HG02938 (cell line): ENCODE measurements at regions not wholly inside any gene's neighbourhood (a gene's known extent, or its start where the extent isn't known, plus 50 kb on each side); places are given as distances from the start of the nearest gene placed in this dataset.
"Not testable (repeated sequence)": the region's sequence is repeated elsewhere in the genome, so short reads cannot be mapped to it uniquely, and the experiment has no call there.

Experiments
- ATAC-seq: cut with Tn5 transposase; IDR thresholded peaks from one replicate; pipeline ENCODE4 v1.9.1; 2021; ENCODE audit warnings: mild to moderate bottlenecking, moderate library complexity; ENCODE audit not compliant: unreplicated experiment

DNA sequence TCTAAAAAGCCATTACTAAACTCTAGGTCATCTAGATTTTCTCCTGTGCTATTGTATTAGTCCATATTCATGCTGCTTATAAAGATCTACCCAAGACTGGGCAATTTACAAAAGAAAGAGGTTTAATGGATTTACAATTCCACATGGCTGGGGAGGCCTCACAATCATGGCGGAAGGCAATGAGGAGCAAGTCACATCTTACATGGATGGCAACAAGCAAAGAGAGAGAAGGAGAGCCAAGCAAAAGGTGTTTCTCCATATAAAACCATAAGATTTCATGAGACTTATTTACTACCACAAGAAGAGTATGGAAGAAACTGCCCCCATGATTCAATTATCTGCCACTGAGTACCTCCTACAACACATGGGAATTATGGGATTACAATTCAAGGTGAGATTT lies 69.6 kb upstream of the CCDC6 start:
- ATAC-seq = not testable (repeated sequence)

DNA sequence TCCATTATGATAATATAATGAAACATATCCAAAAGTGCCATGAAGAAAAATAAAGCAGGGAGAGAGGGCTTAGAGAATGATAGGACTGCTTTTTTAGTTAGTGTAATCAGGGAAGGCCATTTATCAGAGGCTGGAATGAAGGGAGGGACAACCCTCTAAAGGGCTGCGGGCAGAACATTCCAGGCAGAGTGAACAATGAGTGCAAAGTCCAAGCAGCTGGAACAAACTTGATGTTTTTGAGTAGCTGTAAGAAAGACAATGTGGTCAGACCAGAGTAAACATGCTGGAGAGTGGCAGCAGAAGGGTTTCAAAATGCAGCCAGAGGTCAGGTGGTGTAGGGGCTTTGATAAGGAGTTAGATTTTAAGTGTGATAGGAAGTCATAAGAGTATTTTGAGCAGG lies 65.6 kb upstream of the CCDC6 start:
- no peak for ATAC-seq

DNA sequence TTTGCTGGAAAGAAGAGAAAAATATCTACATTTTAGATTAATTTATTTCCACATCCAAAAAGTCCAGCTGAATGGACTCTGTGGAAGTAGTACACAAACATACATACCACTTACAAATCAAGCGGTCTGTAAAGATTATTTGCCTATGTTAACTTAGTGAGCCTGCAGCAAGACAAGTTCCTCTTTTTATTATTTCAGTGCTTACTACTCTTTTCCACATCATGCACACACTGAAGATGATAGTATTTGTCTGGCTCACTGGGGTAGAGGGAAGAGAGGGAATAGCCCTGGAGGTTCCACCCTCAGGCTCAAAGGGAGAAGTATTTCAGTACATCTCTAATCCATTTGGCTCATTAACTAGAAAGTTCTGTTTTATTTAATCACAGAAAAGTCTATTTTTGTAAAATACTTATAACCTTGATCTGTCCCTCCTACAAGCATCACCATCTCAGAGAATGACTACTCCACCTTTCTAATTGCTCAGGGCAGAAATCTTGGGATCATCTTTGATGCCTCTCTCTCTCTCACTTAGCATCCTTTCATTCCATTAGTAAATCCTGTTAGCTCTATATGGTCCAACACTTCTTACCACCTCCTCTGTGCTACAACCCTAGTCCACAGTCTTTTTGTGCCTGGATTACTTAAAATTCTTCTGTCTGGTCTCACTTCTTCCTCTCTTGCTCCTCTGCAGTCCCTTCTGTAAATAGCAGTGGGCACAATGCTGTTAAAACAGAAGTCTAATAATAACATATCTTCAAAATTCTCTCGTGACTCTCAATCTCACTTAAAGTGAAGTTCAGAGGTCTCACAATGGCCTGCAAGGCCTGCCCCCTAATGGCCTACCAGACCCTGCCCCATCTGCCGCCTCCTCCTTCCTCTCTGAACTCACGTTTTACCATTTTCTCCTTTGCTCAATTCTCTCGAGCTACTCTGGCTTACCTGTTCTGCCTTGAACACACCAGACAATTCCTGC lies 64.3 kb upstream of the CCDC6 start:
- ATAC-seq = peak; percentile 82

DNA sequence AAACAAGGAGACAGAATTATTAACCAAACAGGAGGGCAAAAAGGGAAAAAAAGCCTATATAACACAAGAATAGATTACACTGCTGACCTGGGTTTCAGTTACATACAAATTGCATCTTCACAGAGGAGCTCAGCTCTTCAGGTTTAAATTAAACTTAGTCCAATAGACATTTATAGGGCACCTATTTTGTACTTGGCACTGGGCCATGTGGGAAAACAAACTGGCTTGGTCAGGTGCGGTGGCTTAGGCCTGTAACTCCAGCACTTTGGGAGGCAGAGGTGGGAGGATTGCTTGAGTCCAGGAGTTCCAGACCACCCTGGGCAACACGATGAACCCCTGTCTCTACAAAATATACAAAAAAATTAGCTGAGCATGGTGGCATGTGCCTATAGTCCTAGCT lies 62.3 kb upstream of the CCDC6 start:
- ATAC-seq = no peak

DNA sequence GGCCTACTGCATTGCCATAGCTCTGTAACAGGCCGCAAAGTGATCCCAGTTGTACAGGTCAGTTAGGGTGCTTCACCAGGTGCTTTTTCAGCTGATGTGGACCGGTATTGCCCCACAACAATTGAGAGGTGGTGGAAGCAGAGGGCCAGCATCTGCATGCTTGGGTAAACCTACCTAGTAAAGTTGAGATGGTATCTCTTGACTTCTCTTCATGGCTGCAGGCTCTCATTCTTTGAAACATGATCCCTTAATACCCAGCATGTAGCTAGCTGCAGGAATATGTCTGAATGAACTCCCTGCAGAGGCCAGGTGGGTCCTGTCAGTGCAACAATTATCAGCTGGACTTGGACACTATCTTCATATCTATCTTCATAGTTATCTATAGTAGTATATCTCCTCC lies 60.7 kb upstream of the CCDC6 start:
- no peak for ATAC-seq

DNA sequence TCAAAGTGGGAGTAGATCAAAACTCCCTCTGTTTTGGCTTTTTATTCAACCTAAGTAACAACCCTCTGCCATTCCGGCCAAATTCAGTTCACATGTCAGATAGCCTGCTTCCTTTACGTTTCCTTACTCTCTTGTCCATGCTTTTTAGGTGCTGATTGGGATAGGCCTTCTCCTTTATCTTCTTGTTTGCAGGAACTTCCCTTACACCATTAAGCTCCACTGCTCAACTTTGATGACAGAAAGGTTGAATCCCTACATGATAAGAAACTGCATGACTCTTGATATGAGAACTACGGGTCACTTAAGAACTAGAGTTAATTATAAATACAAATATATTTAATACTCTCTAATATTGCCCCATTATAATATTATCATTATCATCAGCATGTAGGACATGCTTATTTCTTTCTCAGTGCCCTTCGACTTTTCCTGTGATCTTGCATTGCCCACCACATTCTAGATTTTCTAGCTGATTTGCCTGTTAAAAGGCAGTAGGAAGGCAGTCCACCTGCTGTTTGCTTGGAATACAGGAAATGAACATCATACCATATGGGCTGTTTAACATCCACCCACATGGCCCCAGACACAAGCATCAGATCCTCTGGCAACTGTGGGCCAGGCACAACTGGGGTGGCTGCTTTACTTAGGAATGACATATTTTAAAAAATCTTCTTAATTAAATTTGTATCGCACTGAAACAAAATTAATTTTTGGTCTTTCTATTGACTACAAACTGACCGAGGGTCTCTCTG lies 59.7 kb upstream of the CCDC6 start:
- ATAC-seq = no peak

DNA sequence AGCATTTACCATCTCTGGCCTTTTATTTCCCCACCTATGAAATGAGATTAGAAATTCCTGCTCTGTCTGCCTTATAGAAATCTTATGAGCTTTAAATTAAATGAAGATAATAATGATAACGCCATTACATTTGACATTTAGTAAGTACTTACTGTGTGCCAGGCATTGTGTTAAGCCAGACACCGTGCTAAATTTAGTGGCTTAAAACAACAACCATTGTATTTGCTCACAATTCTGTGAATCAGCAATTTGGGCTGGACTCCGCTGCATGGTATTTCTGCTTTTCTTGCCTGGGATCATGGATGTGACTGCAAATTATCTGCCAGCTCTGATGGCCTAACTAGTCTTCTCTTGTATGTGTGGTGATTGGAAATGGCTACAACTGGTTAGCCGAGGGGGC lies 56.4 kb upstream of the CCDC6 start:
- ATAC-seq = no peak

DNA sequence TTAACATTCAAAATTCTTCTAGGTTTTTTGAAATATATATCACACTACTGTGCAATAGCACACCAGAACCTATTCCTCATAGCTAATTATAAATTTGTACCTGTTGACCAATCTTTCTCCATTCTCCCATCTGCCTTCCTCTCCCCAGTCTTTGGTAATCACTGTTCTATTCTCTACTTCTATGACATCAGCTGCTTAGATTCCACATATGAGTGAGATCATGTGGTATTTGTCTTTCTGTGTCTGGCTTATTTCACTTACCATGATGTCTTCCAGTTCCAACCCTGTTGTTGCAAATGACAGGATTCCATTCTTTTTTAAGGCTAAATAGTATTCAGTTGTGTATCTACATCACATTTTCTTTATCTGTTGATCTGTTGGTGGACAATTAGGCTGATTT lies 54.4 kb upstream of the CCDC6 start:
- no peak for ATAC-seq

DNA sequence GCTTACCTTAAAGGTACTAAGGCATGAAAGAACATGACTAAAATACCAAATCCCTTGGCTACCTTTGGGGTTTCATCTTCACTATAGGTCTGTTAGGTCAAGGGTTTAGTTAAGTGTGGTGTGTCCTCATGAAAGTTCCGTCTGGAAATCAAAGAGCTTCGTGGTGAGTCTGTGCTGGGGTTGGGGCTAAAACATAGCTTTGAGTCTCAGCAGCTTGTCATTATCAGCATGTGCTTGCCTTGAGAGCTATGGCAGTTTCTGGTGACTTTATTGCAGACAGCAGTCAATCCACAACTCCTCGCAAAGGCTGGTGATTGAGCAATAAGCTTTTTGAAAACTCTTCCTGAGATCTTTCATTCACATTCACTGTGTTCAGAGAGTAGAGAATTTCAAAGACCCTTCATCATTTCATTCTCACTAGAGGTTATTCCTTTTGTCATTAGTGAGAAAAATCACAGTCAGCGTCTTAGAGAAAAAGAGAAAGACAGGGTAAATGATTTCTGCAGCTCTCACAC lies 53.2 kb upstream of the CCDC6 start:
- ATAC-seq = no peak

DNA sequence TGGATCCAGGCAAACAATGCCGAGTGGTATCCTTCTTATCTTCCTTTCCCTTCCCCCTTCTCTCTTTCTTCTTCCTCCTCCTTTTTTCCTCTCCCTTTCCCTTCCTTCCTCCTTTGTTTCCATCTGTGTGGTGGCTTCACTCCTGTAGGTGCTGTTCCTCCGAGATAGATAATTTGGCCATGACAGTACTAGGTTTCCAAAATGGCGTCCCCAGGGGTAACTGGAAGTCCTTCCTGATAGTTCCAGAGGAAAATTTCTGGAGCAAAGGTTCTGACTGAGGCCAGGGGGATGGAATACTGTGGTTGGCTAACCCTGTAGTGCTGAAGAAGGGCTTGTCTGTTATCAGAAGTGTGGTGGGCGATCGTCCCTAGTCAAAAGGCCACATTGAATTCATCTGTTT lies 52.5 kb upstream of the CCDC6 start:
- ATAC-seq = no peak

DNA sequence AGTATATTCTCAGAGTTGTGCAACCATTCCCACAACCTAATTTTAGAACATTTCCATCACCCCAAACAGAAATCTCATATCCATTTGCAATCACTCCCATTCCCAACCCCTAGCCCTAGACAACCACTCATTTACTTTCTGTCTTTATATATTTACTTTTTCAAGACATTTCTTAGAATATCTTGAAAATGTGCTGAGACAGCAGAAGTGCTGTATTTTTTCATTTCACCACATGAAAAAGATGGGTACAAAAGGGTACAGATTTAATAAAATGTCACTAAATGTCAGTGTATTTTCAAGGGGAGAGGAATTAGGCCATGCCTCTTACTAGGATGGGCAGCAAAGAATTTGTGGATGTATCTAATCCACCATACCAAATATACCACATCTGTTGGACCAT lies 51.6 kb upstream of the CCDC6 start:
- no peak for ATAC-seq
